SK-N-DZ (cell line): ENCODE measurements at regions not wholly inside any gene's neighbourhood (a gene's known extent, or its start where the extent isn't known, plus 50 kb on each side); places are given as distances from the start of the nearest gene placed in this dataset.

Source experiments
- DNase-seq: peaks from one replicate; pipeline ENCODE4 v3.0.0-alpha.2; 2015; ENCODE audit warnings: low spot score

DNA sequence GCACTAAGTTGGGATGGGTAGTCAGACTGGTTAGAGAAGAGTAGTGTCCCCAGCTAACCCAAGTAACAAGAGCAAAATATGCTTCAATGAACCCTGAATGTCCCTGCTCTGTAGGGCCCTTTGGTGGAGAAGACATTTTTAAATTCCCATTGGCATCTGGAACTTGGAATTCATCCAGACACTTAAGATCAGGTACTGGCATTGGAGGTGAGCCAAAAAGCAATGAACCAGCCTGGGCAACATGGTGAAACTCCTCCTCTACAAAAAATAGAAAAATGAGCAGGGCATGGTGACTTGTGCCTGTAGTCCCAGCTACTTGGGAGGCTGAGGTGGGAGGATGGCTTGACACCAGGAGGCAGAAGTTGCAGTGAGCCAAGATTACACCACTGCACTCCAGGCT is 58.9 kb upstream of the ZNF618 start:
- no peak for DNase-seq

DNA sequence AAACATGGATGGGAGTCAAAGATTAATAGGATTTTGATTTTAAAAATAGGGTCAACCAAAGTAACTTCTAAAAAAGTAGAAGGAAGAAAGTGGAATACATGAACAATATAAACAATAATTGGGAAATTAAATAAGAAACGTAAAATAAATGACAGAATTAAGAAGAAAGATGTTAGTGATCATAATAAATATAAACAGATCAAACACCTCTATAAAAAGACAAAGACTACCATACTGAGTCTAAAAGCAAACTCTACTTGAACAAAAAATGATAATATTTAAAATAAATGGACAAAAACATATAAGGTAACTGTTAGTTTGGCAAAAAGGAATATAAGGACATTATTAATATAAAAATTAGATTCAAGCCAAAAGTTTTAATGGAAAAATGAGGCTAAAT is 57.7 kb upstream of the ZNF618 start:
- no peak for DNase-seq

DNA sequence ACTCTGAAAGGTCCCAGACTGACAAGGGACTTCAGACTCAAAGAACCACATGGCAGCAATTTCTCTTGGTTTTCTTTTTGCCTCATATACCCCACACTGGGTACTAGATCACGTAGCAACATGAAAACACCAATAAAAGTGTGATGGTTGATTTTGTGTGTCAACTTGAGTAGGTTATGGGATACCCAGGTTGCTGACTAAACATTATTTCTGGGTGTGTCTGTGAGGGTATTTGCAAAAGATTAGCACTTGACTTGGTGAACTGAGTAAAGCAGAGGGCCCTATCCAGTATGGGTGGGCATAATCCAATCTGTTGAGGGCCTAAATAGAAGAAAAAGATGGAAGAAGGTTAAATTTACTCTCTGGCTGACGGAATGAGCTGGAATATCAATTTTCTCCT is 53.8 kb upstream of the ZNF618 start:
- DNase-seq, result no peak

DNA sequence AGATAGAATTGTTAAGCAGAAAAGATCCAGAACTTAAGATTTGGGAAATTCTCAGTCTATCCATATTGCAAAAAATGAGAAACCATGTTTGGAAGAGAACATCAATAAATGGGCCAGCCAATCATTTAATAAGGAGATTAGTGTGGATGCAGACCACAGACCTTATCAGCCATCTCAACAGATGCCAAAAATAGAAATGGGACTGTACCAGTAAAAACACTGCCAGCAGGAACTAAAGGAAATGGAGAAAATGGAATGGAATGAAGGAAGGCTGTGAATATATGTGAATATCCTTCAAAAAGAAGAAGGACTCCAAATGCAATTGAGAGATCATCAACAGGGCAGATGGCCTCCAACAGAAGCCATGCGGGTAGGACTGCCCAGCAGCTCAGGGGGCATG is 52.7 kb upstream of the ZNF618 start:
- no peak for DNase-seq
